Smooth muscle cell (in vitro differentiated cells): ENCODE measurements at regions not wholly inside any gene's neighbourhood (a gene's known extent, or its start where the extent isn't known, plus 50 kb on each side); places are given as distances from the start of the nearest gene placed in this dataset.

Source experiments
- DNase-seq: peaks from one replicate; lab custom pipeline; 2025; ENCODE audit not compliant: unreplicated experiment; lab: John Stamatoyannopoulos, UW
- H2AFZ ChIP-seq: fragments of 200-600 bp; sonication (generic); 2 replicates; pipeline ENCODE4 v1.6.0; 2016; ENCODE audit warnings: antibody characterized with exemption, low read depth, mild to moderate bottlenecking
- H3F3A ChIP-seq: fragments of 200-600 bp; sonication (generic); 2 replicates; pipeline ENCODE4 v1.6.0; 2017; ENCODE audit warnings: antibody characterized with exemption, low read depth
- H3K27ac ChIP-seq: fragments of 200-600 bp; sonication (generic); 2 replicates; pipeline ENCODE4 v1.5.1; 2016; ENCODE audit warnings: low read depth, mild to moderate bottlenecking
- H3K27me3 ChIP-seq: fragments of 200-600 bp; sonication (generic); 2 replicates; pipeline ENCODE4 v1.6.1; 2016; ENCODE audit warnings: low read depth, mild to moderate bottlenecking
- H3K36me3 ChIP-seq: fragments of 200-600 bp; sonication (generic); 2 replicates; pipeline ENCODE4 v1.5.1; 2016; ENCODE audit warnings: low read depth
- H3K4me1 ChIP-seq: fragments of 200-600 bp; sonication (generic); 2 replicates; pipeline ENCODE4 v1.5.1; 2016; ENCODE audit warnings: low read depth
- H3K4me2 ChIP-seq: fragments of 200-600 bp; sonication (generic); 2 replicates; pipeline ENCODE4 v1.6.0; 2016; ENCODE audit warnings: mild to moderate bottlenecking
- H3K4me3 ChIP-seq: fragments of 200-600 bp; sonication (generic); 2 replicates; pipeline ENCODE4 v1.5.1; 2016; ENCODE audit warnings: mild to moderate bottlenecking
- H3K79me2 ChIP-seq: fragments of 200-600 bp; sonication (generic); 2 replicates; pipeline ENCODE4 v1.6.0; 2016; ENCODE audit warnings: low read depth, mild to moderate bottlenecking
- H3K9ac ChIP-seq: fragments of 200-600 bp; sonication (generic); 2 replicates; pipeline ENCODE4 v1.6.0; 2016; ENCODE audit warnings: low read depth
- H3K9me3 ChIP-seq: fragments of 200-600 bp; sonication (generic); replicated peaks from 2 replicates; pipeline ENCODE4 v1.5.1; 2016; ENCODE audit warnings: low read depth
- H4K20me1 ChIP-seq: fragments of 200-600 bp; sonication (generic); 2 replicates; pipeline ENCODE4 v1.6.0; 2016; ENCODE audit warnings: low read depth
- WGBS: methylation state at CpG from one replicate; pipeline ENCODE4 v1.1.7; 2016; ENCODE audit warnings: low lambda C conversion rate; 5-methylcytosine and 5-hydroxymethylcytosine counted together
- TF ChIP-seq, protein P1 (sequence below): fragments of 200-600 bp; sonication (generic); IDR thresholded peaks from 2 replicates; pipeline ENCODE4 v1.5.1; 2017; ENCODE audit warnings: borderline replicate concordance, mild to moderate bottlenecking, antibody characterized with exemption; ENCODE audit not compliant: insufficient read depth, poor library complexity, severe bottlenecking

DNA sequence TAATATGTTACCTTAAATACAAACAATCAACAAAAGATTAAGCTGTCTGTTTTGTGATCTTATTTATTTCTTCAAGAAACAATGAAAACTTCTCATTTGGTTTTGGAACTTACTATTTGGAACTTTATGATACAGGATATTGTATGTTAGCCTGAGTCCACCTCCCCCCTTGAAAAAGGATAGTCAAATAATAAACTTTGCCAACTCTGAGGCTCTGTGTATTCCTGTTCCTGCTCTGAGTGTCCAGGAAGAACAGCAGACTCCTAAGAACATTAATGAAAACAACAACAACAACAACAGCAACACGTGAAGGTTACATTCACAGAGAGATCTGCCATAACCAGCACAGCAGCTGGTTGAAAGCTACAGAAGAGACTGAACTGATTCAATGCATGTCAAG, 108.1 kb upstream of the AADACL2 start:
- no peaks in the 10 kb centered on the region for H3K79me2 ChIP-seq
- H3K9ac ChIP-seq: no peak overlapping the region
- WGBS: 85% methylated on average over 1 of the region's 1 CpG
- no peak for DNase-seq
- no peak overlapping the region for H2AFZ ChIP-seq
- H3K9me3 ChIP-seq: no peaks in the 10 kb centered on the region
- H3K36me3 ChIP-seq: no peaks in the 10 kb centered on the region
- TF ChIP-seq, protein P1, sequence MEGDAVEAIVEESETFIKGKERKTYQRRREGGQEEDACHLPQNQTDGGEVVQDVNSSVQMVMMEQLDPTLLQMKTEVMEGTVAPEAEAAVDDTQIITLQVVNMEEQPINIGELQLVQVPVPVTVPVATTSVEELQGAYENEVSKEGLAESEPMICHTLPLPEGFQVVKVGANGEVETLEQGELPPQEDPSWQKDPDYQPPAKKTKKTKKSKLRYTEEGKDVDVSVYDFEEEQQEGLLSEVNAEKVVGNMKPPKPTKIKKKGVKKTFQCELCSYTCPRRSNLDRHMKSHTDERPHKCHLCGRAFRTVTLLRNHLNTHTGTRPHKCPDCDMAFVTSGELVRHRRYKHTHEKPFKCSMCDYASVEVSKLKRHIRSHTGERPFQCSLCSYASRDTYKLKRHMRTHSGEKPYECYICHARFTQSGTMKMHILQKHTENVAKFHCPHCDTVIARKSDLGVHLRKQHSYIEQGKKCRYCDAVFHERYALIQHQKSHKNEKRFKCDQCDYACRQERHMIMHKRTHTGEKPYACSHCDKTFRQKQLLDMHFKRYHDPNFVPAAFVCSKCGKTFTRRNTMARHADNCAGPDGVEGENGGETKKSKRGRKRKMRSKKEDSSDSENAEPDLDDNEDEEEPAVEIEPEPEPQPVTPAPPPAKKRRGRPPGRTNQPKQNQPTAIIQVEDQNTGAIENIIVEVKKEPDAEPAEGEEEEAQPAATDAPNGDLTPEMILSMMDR: no peak
- H3F3A ChIP-seq: no peaks in the 10 kb centered on the region
- no peaks in the 10 kb centered on the region for H3K27me3 ChIP-seq
- no peaks in the 10 kb centered on the region for H3K4me1 ChIP-seq
- no peaks in the 10 kb centered on the region for H4K20me1 ChIP-seq
- no peak overlapping the region for H3K4me3 ChIP-seq
- no peak overlapping the region for H3K27ac ChIP-seq
- H3K4me2 ChIP-seq: no peak overlapping the region

GRCh38 chr3:151625086-151625485, 108.6 kb upstream of the AADACL2 start:
- TF ChIP-seq, protein P1: no peak
- no peaks in the 10 kb centered on the region for H4K20me1 ChIP-seq
- no peaks in the 10 kb centered on the region for H3K27me3 ChIP-seq
- H3K4me3 ChIP-seq: no peak overlapping the region
- WGBS: 79% methylated on average over 3 of the region's 3 CpGs
- H3K9ac ChIP-seq: no peak overlapping the region
- no peak overlapping the region for H3K4me2 ChIP-seq
- no peaks in the 10 kb centered on the region for H3K36me3 ChIP-seq
- no peaks in the 10 kb centered on the region for H3F3A ChIP-seq
- peak overlapping the region; percentile 39 for H2AFZ ChIP-seq
- DNase-seq: no peak
- no peaks in the 10 kb centered on the region for H3K79me2 ChIP-seq
- H3K27ac ChIP-seq: no peak overlapping the region
- H3K4me1 ChIP-seq: no peaks in the 10 kb centered on the region
- H3K9me3 ChIP-seq: no peaks in the 10 kb centered on the region

GRCh38 chr3:151620071-151620470, 113.7 kb upstream of the AADACL2 start:
- no peaks in the 10 kb centered on the region for H3K79me2 ChIP-seq
- no peak overlapping the region for H3K27ac ChIP-seq
- TF ChIP-seq, protein P1: no peak
- DNase-seq: no peak
- H3K36me3 ChIP-seq: no peaks in the 10 kb centered on the region
- H3F3A ChIP-seq: no peaks in the 10 kb centered on the region
- H3K4me2 ChIP-seq: no peak overlapping the region
- H3K27me3 ChIP-seq: no peaks in the 10 kb centered on the region
- no peak overlapping the region for H2AFZ ChIP-seq
- H3K4me3 ChIP-seq: no peak overlapping the region
- no peaks in the 10 kb centered on the region for H4K20me1 ChIP-seq
- H3K4me1 ChIP-seq: no peaks in the 10 kb centered on the region
- H3K9me3 ChIP-seq: no peaks in the 10 kb centered on the region
- H3K9ac ChIP-seq: no peak overlapping the region

DNA sequence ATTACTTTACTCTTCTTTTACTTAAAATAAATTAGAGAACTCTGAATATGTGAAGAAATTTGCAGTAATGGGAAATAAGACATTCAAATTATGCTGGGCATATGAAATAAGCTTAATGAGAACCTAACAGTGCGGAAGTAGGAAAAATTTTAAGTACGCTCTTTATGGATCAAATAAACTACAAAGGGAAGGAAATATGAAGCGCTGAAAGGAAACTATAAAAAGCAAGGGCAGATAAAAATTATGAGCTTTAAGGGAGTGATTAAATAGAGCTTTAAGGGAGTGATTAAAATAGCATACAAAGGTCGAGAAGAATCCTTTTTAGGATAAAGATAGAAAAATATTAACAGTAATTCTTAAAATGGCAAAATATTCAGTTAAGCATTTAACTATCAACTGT, 118.3 kb upstream of the AADACL2 start:
- Histone ChIP-seq H3K4me2 (peak overlapping the region; percentile 19), H3K79me2 (no peaks in the 10 kb centered on the region), H3K9me3 (no peaks in the 10 kb centered on the region), H3F3A (no peaks in the 10 kb centered on the region), H4K20me1 (no peaks in the 10 kb centered on the region), H3K4me1 (no peaks in the 10 kb centered on the region), H3K36me3 (no peaks in the 10 kb centered on the region), H3K27ac (no peak overlapping the region), H3K4me3 (no peak overlapping the region), H3K27me3 (no peaks in the 10 kb centered on the region), H2AFZ (peak overlapping the region; percentile 28), H3K9ac (no peak overlapping the region)
- TF ChIP-seq, protein P1: no peak
- 43% methylated on average over 4 of the region's 4 CpGs for WGBS
- DNase-seq: no peak
